ENCODE measurements at regions not wholly inside any gene's neighbourhood (a gene's known extent, or its start where the extent isn't known, plus 50 kb on each side); places are given as distances from the start of the nearest gene placed in this dataset.
"Not testable (repeated sequence)": the region's sequence is repeated elsewhere in the genome, so short reads cannot be mapped to it uniquely, and the experiment has no call there.

DNA sequence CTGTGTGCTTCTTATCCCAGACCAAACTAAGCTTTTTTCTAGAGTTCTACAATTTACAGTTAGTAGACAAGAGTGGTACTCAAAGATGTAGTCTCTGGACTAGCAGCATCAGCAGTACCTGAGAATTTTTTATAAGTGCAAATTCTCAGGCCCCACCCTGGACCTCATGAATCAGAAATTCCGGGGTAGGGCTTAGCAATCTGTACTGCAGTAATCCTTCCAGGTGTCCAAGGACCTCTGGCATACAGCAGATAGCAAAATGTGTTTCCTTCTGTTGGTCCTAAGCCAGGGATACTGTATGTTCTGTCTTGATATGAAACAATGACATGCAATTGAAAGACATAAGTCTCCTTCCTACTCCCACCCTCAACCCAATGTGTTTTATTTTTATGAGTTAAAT lies 194.3 kb downstream of the MSX2 start:
- intact Hi-C loops (cut with micrococcal nuclease; ENCODE audit: unreplicated experiment) = no loop called here
- H3K9me2 ChIP-seq (ENCODE audit: insufficient read depth, low read length) = no peaks in the 10 kb centered on the region
- H3K79me2 ChIP-seq (ENCODE audit: insufficient read depth, low read depth, low read length) = no peaks in the 10 kb centered on the region
- no peak overlapping the region for H3K27ac ChIP-seq (ENCODE audit: low read depth, low read length, poor library complexity, severe bottlenecking)
- TF ChIP-seq EZH2phosphoT487 (IDR thresholded peaks at IDR 0.05; ENCODE audit: borderline replicate concordance, low read depth, low read length) = no peak
- TF ChIP-seq CTCF (conservative IDR thresholded peaks at IDR 0.05; ENCODE audit: low read length) = no peak
- ChIA-PET POLR2A (no interaction called here), CTCF (ENCODE audit: unreplicated experiment) (no interaction called here)
- no peaks in the 10 kb centered on the region for H4K20me1 ChIP-seq (ENCODE audit: insufficient read depth, low read length)
- H3K4me1 ChIP-seq (ENCODE audit: insufficient read depth, low read length, poor library complexity, severe bottlenecking) = no peaks in the 10 kb centered on the region
- H3K4me3 ChIP-seq (ENCODE audit: low read depth, low read length, poor library complexity, severe bottlenecking) = no peak overlapping the region
- DNase-seq (ENCODE audit: low spot score) = no peak
- no peak overlapping the region for H3K4me2 ChIP-seq (ENCODE audit: low read length)
- H3K9me3 ChIP-seq (ENCODE audit: low read length) = no peaks in the 10 kb centered on the region
- no peak overlapping the region for H2AFZ ChIP-seq (ENCODE audit: low read length)
- BruUV-seq (replicated peaks) = no TSS peak
- no peaks in the 10 kb centered on the region for H3K36me3 ChIP-seq (ENCODE audit: insufficient read depth, low read length)

- no peak for DNase-seq (ENCODE audit: low spot score)
- Histone ChIP-seq H3K27ac (ENCODE audit: low read depth, low read length, poor library complexity, severe bottlenecking) (no peak overlapping the region), H3K4me1 (ENCODE audit: insufficient read depth, low read length, poor library complexity, severe bottlenecking) (no peaks in the 10 kb centered on the region), H2AFZ (ENCODE audit: low read length) (no peak overlapping the region), H3K36me3 (ENCODE audit: insufficient read depth, low read length) (no peaks in the 10 kb centered on the region), H3K79me2 (ENCODE audit: insufficient read depth, low read depth, low read length) (no peaks in the 10 kb centered on the region), H3K9me3 (ENCODE audit: low read length) (no peaks in the 10 kb centered on the region), H3K9me2 (ENCODE audit: insufficient read depth, low read length) (no peaks in the 10 kb centered on the region), H3K4me3 (ENCODE audit: low read depth, low read length, poor library complexity, severe bottlenecking) (no peak overlapping the region), H3K4me2 (ENCODE audit: low read length) (no peak overlapping the region), H4K20me1 (ENCODE audit: insufficient read depth, low read length) (no peaks in the 10 kb centered on the region)
- ChIA-PET POLR2A (no interaction called here), CTCF (ENCODE audit: unreplicated experiment) (no interaction called here)
- no TSS peak for BruUV-seq (replicated peaks)
- intact Hi-C loops (cut with micrococcal nuclease; ENCODE audit: unreplicated experiment) = no loop called here
- no peak for TF ChIP-seq CTCF (conservative IDR thresholded peaks at IDR 0.05; ENCODE audit: low read length)
- no peak for TF ChIP-seq EZH2phosphoT487 (IDR thresholded peaks at IDR 0.05; ENCODE audit: borderline replicate concordance, low read depth, low read length)
These were observed 193.7 kb downstream of the MSX2 start for GRCh38 chr5:174917976-174918554.

- DNase-seq (ENCODE audit: low spot score); H3K9me3 ChIP-seq (ENCODE audit: low read length); CTCF ChIA-PET (ENCODE audit: unreplicated experiment); intact Hi-C loops (cut with micrococcal nuclease; ENCODE audit: unreplicated experiment); H3K4me2 ChIP-seq (ENCODE audit: low read length); BruUV-seq (replicated peaks); H3K4me1 ChIP-seq (ENCODE audit: insufficient read depth, low read length, poor library complexity, severe bottlenecking); H3K36me3 ChIP-seq (ENCODE audit: insufficient read depth, low read length); H3K27ac ChIP-seq (ENCODE audit: low read depth, low read length, poor library complexity, severe bottlenecking); H3K4me3 ChIP-seq (ENCODE audit: low read depth, low read length, poor library complexity, severe bottlenecking); H3K79me2 ChIP-seq (ENCODE audit: insufficient read depth, low read depth, low read length); H4K20me1 ChIP-seq (ENCODE audit: insufficient read depth, low read length); POLR2A ChIA-PET; H3K9me2 ChIP-seq (ENCODE audit: insufficient read depth, low read length); H2AFZ ChIP-seq (ENCODE audit: low read length): not testable (repeated sequence)
These were observed 193.1 kb downstream of the MSX2 start for GRCh38 chr5:174917435-174917834.

- H3K4me1 ChIP-seq (ENCODE audit: insufficient read depth, low read length, poor library complexity, severe bottlenecking); H3K36me3 ChIP-seq (ENCODE audit: insufficient read depth, low read length); H3K4me2 ChIP-seq (ENCODE audit: low read length); H3K27ac ChIP-seq (ENCODE audit: low read depth, low read length, poor library complexity, severe bottlenecking); H2AFZ ChIP-seq (ENCODE audit: low read length); CTCF ChIA-PET (ENCODE audit: unreplicated experiment); intact Hi-C loops (cut with micrococcal nuclease; ENCODE audit: unreplicated experiment); H3K4me3 ChIP-seq (ENCODE audit: low read depth, low read length, poor library complexity, severe bottlenecking); BruUV-seq (replicated peaks); DNase-seq (ENCODE audit: low spot score); H4K20me1 ChIP-seq (ENCODE audit: insufficient read depth, low read length); H3K9me2 ChIP-seq (ENCODE audit: insufficient read depth, low read length); H3K9me3 ChIP-seq (ENCODE audit: low read length); H3K79me2 ChIP-seq (ENCODE audit: insufficient read depth, low read depth, low read length): not testable (repeated sequence)
- POLR2A ChIA-PET = interaction anchor here (0.8 kb wide), 1 partner anchor 633 kb away, joined by 3 read pairs; no protein-coding TSS in a partner anchor
These were observed 192.5 kb downstream of the MSX2 start for GRCh38 chr5:174916924-174917323.
